Stimulated activated CD4-positive, alpha-beta T cell treated with anti-CD3 and anti-CD28 coated beads, Interleukin-4, amount 100 ng/mL, for 4 hours (primary cell): ENCODE measurements at regions not wholly inside any gene's neighbourhood (a gene's known extent, or its start where the extent isn't known, plus 50 kb on each side); places are given as distances from the start of the nearest gene placed in this dataset.

Source experiments
- DNase-seq, 2 experiments: peaks; one replicate each; pipeline ENCODE4 v3.0.0-alpha.2; 2020

- no peak for DNase-seq
Observed at GRCh38 chr22:48169227-48169626, 1406.8 kb downstream of the TBC1D22A start.

- DNase-seq = no peak
Observed at GRCh38 chr22:48167238-48167637, 1404.8 kb downstream of the TBC1D22A start.

GRCh38 chr22:48161298-48161697 is 1398.8 kb downstream of the TBC1D22A start:
- DNase-seq = no peak

GRCh38 chr22:48157676-48158075 is 1395.2 kb downstream of the TBC1D22A start:
- no peak for DNase-seq

- DNase-seq = no peak
Observed at GRCh38 chr22:48156603-48157355, 1394.3 kb downstream of the TBC1D22A start.

- DNase-seq = no peak
Observed at GRCh38 chr22:48155446-48155845, 1393.0 kb downstream of the TBC1D22A start.

- no peak for DNase-seq
Observed at GRCh38 chr22:48154943-48155240, 1392.4 kb downstream of the TBC1D22A start.

- DNase-seq = no peak
Observed at GRCh38 chr22:48154169-48154942, 1391.9 kb downstream of the TBC1D22A start.

GRCh38 chr22:48153726-48154125 is 1391.3 kb downstream of the TBC1D22A start:
- DNase-seq = no peak

GRCh38 chr22:48152916-48153315 is 1390.5 kb downstream of the TBC1D22A start:
- DNase-seq = no peak

GRCh38 chr22:48152164-48152775 is 1389.8 kb downstream of the TBC1D22A start:
- DNase-seq = no peak

GRCh38 chr22:48151641-48152040 is 1389.2 kb downstream of the TBC1D22A start:
- DNase-seq = no peak

GRCh38 chr22:48147831-48148230 is 1385.4 kb downstream of the TBC1D22A start:
- no peak for DNase-seq

- no peak for DNase-seq
Observed at GRCh38 chr22:48147404-48147803, 1385.0 kb downstream of the TBC1D22A start.

GRCh38 chr22:48146426-48146825 is 1384.0 kb downstream of the TBC1D22A start:
- DNase-seq = no peak

GRCh38 chr22:48145738-48146137 is 1383.3 kb downstream of the TBC1D22A start:
- no peak for DNase-seq

GRCh38 chr22:48144318-48144717 is 1381.9 kb downstream of the TBC1D22A start:
- no peak for DNase-seq

- DNase-seq = no peak
Observed at GRCh38 chr22:48143856-48144255, 1381.4 kb downstream of the TBC1D22A start.

- DNase-seq = no peak
Observed at GRCh38 chr22:48142388-48142787, 1379.9 kb downstream of the TBC1D22A start.

GRCh38 chr22:48141301-48141700 is 1378.9 kb downstream of the TBC1D22A start:
- no peak for DNase-seq

- no peak for DNase-seq
Observed at GRCh38 chr22:48140261-48140813, 1377.9 kb downstream of the TBC1D22A start.

GRCh38 chr22:48139776-48140175 is 1377.3 kb downstream of the TBC1D22A start:
- DNase-seq = no peak

GRCh38 chr22:48138855-48139254 is 1376.4 kb downstream of the TBC1D22A start:
- no peak for DNase-seq

- no peak for DNase-seq
Observed at GRCh38 chr22:48138427-48138826, 1376.0 kb downstream of the TBC1D22A start.
